A673 (cell line): ENCODE measurements at regions not wholly inside any gene's neighbourhood (a gene's known extent, or its start where the extent isn't known, plus 50 kb on each side); places are given as distances from the start of the nearest gene placed in this dataset.
"Not testable (repeated sequence)": the region's sequence is repeated elsewhere in the genome, so short reads cannot be mapped to it uniquely, and the experiment has no call there.

Source experiments
- EZH2 ChIP-seq: fragments of 200-600 bp; sonication (generic); IDR thresholded peaks from 2 replicates; pipeline ENCODE4 v1.6.1; 2017; ENCODE audit warnings: borderline replicate concordance, low read depth, mild to moderate bottlenecking, mixed read lengths, antibody characterized with exemption, low read length; ENCODE audit not compliant: poor library complexity, severe bottlenecking
- TF ChIP-seq, protein P1 (sequence below): fragments of 300-800, 200-600 bp; sonication (generic); conservative IDR thresholded peaks from 2 replicates; pipeline ENCODE4 v1.5.1; 2017; ENCODE audit warnings: low read depth, mild to moderate bottlenecking, antibody characterized with exemption, low read length, moderate library complexity, mixed read lengths

- TF ChIP-seq EZH2: not testable (repeated sequence)
- TF ChIP-seq, protein P1, sequence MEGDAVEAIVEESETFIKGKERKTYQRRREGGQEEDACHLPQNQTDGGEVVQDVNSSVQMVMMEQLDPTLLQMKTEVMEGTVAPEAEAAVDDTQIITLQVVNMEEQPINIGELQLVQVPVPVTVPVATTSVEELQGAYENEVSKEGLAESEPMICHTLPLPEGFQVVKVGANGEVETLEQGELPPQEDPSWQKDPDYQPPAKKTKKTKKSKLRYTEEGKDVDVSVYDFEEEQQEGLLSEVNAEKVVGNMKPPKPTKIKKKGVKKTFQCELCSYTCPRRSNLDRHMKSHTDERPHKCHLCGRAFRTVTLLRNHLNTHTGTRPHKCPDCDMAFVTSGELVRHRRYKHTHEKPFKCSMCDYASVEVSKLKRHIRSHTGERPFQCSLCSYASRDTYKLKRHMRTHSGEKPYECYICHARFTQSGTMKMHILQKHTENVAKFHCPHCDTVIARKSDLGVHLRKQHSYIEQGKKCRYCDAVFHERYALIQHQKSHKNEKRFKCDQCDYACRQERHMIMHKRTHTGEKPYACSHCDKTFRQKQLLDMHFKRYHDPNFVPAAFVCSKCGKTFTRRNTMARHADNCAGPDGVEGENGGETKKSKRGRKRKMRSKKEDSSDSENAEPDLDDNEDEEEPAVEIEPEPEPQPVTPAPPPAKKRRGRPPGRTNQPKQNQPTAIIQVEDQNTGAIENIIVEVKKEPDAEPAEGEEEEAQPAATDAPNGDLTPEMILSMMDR: not testable (repeated sequence)
Observed at GRCh38 chr16:18211505-18211904, 125.0 kb downstream of the NPIPA8 start.
